HG03457 (cell line): ENCODE measurements at regions not wholly inside any gene's neighbourhood (a gene's known extent, or its start where the extent isn't known, plus 50 kb on each side); places are given as distances from the start of the nearest gene placed in this dataset.
"Not testable (repeated sequence)": the region's sequence is repeated elsewhere in the genome, so short reads cannot be mapped to it uniquely, and the experiment has no call there.

Source experiments
- ATAC-seq: cut with Tn5 transposase; IDR thresholded peaks from one replicate; pipeline ENCODE4 v1.9.1; 2021; ENCODE audit warnings: moderate number of reproducible peaks; ENCODE audit not compliant: unreplicated experiment

- ATAC-seq = no peak
Observed at GRCh38 chr2:194723446-194723845, 933.6 kb upstream of the SLC39A10 start.

GRCh38 chr2:194721227-194721626 is 935.8 kb upstream of the SLC39A10 start:
- no peak for ATAC-seq

- no peak for ATAC-seq
Observed at GRCh38 chr2:194720462-194720861, 936.6 kb upstream of the SLC39A10 start.

- no peak for ATAC-seq
Observed at GRCh38 chr2:194718881-194719280, 938.1 kb upstream of the SLC39A10 start.

- no peak for ATAC-seq
Observed at GRCh38 chr2:194714541-194714940, 942.5 kb upstream of the SLC39A10 start.

- no peak for ATAC-seq
Observed at GRCh38 chr2:194709840-194710239, 947.2 kb upstream of the SLC39A10 start.

- no peak for ATAC-seq
Observed at GRCh38 chr2:194706179-194706578, 950.8 kb upstream of the SLC39A10 start.

- ATAC-seq = no peak
Observed at GRCh38 chr2:194705398-194705797, 951.6 kb upstream of the SLC39A10 start.

GRCh38 chr2:194700726-194701125 is 956.3 kb upstream of the SLC39A10 start:
- ATAC-seq = no peak

- ATAC-seq = no peak
Observed at GRCh38 chr2:194700116-194700515, 956.9 kb upstream of the SLC39A10 start.

GRCh38 chr2:194698012-194698411 is 959.0 kb upstream of the SLC39A10 start:
- no peak for ATAC-seq

GRCh38 chr2:194697439-194697838 is 959.6 kb upstream of the SLC39A10 start:
- no peak for ATAC-seq

- no peak for ATAC-seq
Observed at GRCh38 chr2:194696690-194697089, 960.3 kb upstream of the SLC39A10 start.

- no peak for ATAC-seq
Observed at GRCh38 chr2:194686569-194686968, 970.5 kb upstream of the SLC39A10 start.

GRCh38 chr2:194674043-194674442 is 983.0 kb upstream of the SLC39A10 start:
- ATAC-seq = no peak

GRCh38 chr2:194672994-194673393 is 984.0 kb upstream of the SLC39A10 start:
- ATAC-seq = no peak

GRCh38 chr2:194661431-194661830 is 995.6 kb upstream of the SLC39A10 start:
- no peak for ATAC-seq

- ATAC-seq = not testable (repeated sequence)
Observed at GRCh38 chr2:194639057-194639456, 1018.0 kb upstream of the SLC39A10 start.

- no peak for ATAC-seq
Observed at GRCh38 chr2:194621945-194622344, 1035.1 kb upstream of the SLC39A10 start.

GRCh38 chr2:194619366-194619765 is 1037.7 kb upstream of the SLC39A10 start:
- no peak for ATAC-seq

GRCh38 chr2:194618432-194618831 is 1038.6 kb upstream of the SLC39A10 start:
- ATAC-seq = no peak

GRCh38 chr2:194616334-194616733 is 1040.7 kb upstream of the SLC39A10 start:
- peak; percentile 85 for ATAC-seq

GRCh38 chr2:194610297-194610696 is 1046.7 kb upstream of the SLC39A10 start:
- no peak for ATAC-seq

GRCh38 chr2:194603429-194603828 is 1053.6 kb upstream of the SLC39A10 start:
- ATAC-seq = no peak
